GM23338 (cell line): ENCODE measurements at regions not wholly inside any gene's neighbourhood (a gene's known extent, or its start where the extent isn't known, plus 50 kb on each side); places are given as distances from the start of the nearest gene placed in this dataset.

Experiments
- CREB1 ChIP-seq: fragments of 250-450 bp; sonication (Bioruptor Pico); IDR thresholded peaks from 2 replicates; pipeline ENCODE4 v1.5.0; 2020; ENCODE audit warnings: low read depth, mild to moderate bottlenecking, moderate library complexity
- CTCF ChIP-seq, 2 experiments: fragments of 200-600 bp in 1 of 2; sonication (generic) in 1 of 2; conservative IDR thresholded peaks; 2 replicates each; pipeline versions ENCODE4 v1.5.1 to v1.6.1; 2016 to 2017; ENCODE audit warnings: antibody characterized with exemption in 2 of 2, low read depth in 2 of 2, mild to moderate bottlenecking in 2 of 2, moderate library complexity in 1 of 2
- ETS1 ChIP-seq: IDR thresholded peaks from 2 replicates; pipeline ENCODE4 v1.6.1; 2016; ENCODE audit warnings: antibody characterized with exemption
- EZH2 ChIP-seq: fragments of 200-600 bp; sonication (generic); IDR thresholded peaks from one replicate; pipeline ENCODE4 v1.8.0; 2017; ENCODE audit warnings: antibody characterized with exemption, mild to moderate bottlenecking, low read depth; ENCODE audit not compliant: unreplicated experiment
- EZH2phosphoT487 ChIP-seq: fragments of 200-600 bp; sonication (generic); IDR thresholded peaks from one replicate; pipeline ENCODE4 v1.8.1; 2018; ENCODE audit warnings: antibody characterized with exemption; ENCODE audit not compliant: unreplicated experiment
- JUNB ChIP-seq: IDR thresholded peaks from one replicate; pipeline ENCODE4 v1.6.1; 2016; ENCODE audit warnings: antibody characterized with exemption; ENCODE audit not compliant: unreplicated experiment
- NANOG ChIP-seq: IDR thresholded peaks from 2 replicates; pipeline ENCODE4 v1.6.1; 2016; ENCODE audit warnings: antibody characterized with exemption, borderline replicate concordance
- POLR2AphosphoS5 ChIP-seq: IDR thresholded peaks from 2 replicates; pipeline ENCODE4 v1.6.1; 2016; ENCODE audit warnings: antibody characterized with exemption, low read depth
- REST ChIP-seq: IDR thresholded peaks from one replicate; pipeline ENCODE4 v1.6.1; 2018; ENCODE audit warnings: antibody characterized with exemption; ENCODE audit not compliant: unreplicated experiment
- STAT1 ChIP-seq: IDR thresholded peaks from one replicate; pipeline ENCODE4 v1.6.1; 2016; ENCODE audit warnings: antibody characterized with exemption; ENCODE audit not compliant: unreplicated experiment
- ZNF114 ChIP-seq: fragments of 250-450 bp; sonication (Bioruptor Pico); IDR thresholded peaks from 2 replicates; pipeline ENCODE4 v1.5.0; 2020; ENCODE audit warnings: mild to moderate bottlenecking, moderate library complexity
- ZNF331 ChIP-seq: fragments of 250-450 bp; sonication (Bioruptor Pico); IDR thresholded peaks from 2 replicates; pipeline ENCODE4 v1.5.0; 2020; ENCODE audit warnings: low read depth, mild to moderate bottlenecking, moderate library complexity

GRCh38 chr2:153780241-153780640 is 91.5 kb upstream of the GALNT13 start:
- no peak for TF ChIP-seq REST
- no peak for TF ChIP-seq CTCF (conservative IDR thresholded peaks at IDR 0.05; ENCODE audit: low read depth in 2 of 2)
- no peak for TF ChIP-seq STAT1
- TF ChIP-seq EZH2phosphoT487 = no peak
- no peak for TF ChIP-seq POLR2AphosphoS5
- no peak for TF ChIP-seq EZH2
- no peak for TF ChIP-seq CREB1 (CRISPR knock-in tag)
- no peak for TF ChIP-seq JUNB
- no peak for TF ChIP-seq ZNF114 (CRISPR knock-in tag)
- no peak for TF ChIP-seq ETS1
- TF ChIP-seq NANOG = no peak
- TF ChIP-seq ZNF331 (CRISPR knock-in tag) = no peak
